Epithelial cell of proximal tubule (primary cell): ENCODE measurements at regions not wholly inside any gene's neighbourhood (a gene's known extent, or its start where the extent isn't known, plus 50 kb on each side); places are given as distances from the start of the nearest gene placed in this dataset.

Experiments
- DNase-seq: peaks from one replicate; pipeline ENCODE4 v3.0.0-alpha.2; 2011; ENCODE audit warnings: low read depth
- H3K4me3 ChIP-seq: 2 replicates; pipeline ENCODE4 v1.5.1; 2011; ENCODE audit warnings: low read depth, mild to moderate bottlenecking, low read length
- TF ChIP-seq, protein P1 (sequence below): conservative IDR thresholded peaks from 2 replicates; pipeline ENCODE4 v1.5.1; 2012; ENCODE audit warnings: low read depth, mild to moderate bottlenecking, low read length

GRCh38 chr9:80948066-80948465 is 741.3 kb downstream of the TLE1 start:
- TF ChIP-seq, protein P1, sequence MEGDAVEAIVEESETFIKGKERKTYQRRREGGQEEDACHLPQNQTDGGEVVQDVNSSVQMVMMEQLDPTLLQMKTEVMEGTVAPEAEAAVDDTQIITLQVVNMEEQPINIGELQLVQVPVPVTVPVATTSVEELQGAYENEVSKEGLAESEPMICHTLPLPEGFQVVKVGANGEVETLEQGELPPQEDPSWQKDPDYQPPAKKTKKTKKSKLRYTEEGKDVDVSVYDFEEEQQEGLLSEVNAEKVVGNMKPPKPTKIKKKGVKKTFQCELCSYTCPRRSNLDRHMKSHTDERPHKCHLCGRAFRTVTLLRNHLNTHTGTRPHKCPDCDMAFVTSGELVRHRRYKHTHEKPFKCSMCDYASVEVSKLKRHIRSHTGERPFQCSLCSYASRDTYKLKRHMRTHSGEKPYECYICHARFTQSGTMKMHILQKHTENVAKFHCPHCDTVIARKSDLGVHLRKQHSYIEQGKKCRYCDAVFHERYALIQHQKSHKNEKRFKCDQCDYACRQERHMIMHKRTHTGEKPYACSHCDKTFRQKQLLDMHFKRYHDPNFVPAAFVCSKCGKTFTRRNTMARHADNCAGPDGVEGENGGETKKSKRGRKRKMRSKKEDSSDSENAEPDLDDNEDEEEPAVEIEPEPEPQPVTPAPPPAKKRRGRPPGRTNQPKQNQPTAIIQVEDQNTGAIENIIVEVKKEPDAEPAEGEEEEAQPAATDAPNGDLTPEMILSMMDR, result no peak
- no peak overlapping the region for H3K4me3 ChIP-seq
- DNase-seq, result no peak

DNA sequence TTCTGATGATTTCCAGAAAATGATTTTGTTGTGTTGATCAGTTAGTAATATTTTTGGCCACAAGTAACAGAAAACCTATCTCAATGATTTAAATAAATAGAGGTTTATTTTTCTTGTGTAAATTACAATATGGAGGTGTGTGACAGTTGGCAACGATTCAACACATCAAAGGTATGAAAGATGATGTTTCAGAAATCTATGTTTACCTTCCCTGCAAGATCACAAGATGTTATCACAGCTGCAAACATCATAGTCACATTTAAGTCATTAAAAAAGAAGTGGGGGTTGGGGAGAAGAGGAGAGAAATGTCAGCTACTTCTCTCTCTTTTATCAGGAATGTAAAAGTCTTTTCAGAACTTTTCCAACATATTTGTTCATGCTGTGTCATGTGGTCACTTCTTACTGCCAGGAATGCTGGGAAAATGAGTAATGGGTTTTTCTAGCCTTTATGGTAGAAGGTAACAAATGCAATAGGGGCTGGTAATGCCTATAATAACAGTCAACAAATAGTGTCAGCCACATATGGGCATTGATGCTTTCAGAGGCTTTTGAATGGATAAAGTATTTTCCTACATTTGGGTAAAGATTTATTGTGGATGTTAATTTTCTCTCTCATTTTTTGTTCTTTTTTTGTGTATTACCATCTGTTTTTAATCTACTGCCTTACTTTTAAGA is 742.7 kb downstream of the TLE1 start:
- DNase-seq, result no peak
- TF ChIP-seq, protein P1, result no peak
- H3K4me3 ChIP-seq, result no peak overlapping the region

DNA sequence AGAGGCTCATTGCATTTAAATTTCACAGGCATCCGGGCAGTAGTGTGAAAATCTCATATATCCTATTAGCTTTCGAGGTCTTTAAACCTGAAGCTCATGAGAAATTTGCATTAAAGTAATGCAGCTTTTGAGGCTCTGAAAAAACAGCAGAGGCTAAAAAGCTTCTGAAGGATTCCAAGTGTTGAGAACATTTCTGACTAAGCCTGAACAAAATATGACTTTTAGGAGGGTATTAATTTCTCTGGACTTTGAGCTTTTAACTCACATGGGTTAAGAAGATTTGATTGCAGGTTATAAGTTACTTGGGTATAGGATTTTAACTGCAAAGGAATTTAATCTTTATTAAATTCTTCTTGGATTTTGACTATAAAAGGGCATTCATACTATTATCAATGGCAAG is 743.9 kb downstream of the TLE1 start:
- DNase-seq, result no peak
- TF ChIP-seq, protein P1, result no peak
- H3K4me3 ChIP-seq, result no peak overlapping the region

DNA sequence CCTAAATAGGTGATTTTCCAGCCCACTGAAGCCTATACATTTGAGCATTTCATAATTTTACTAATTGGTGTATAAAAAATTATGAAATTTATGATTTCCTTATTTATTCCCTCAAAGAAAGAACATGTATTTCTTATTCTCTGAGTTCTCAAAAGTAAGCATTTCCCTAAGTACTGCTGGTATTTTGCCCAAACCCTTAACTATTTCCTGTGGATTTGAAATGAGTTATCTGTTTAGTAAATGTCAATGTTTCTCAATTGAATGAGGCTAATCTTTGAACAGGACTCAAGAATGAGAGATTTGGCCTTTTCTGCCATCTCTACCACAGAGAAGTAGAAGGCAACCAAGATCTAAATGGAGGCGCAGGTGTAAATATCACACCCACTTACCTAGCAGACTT is 751.7 kb downstream of the TLE1 start:
- H3K4me3 ChIP-seq, result no peak overlapping the region
- no peak for DNase-seq
- TF ChIP-seq, protein P1, result no peak

GRCh38 chr9:80934095-80934494 is 755.3 kb downstream of the TLE1 start:
- TF ChIP-seq, protein P1, result no peak
- DNase-seq, result no peak
- H3K4me3 ChIP-seq, result no peak overlapping the region

DNA sequence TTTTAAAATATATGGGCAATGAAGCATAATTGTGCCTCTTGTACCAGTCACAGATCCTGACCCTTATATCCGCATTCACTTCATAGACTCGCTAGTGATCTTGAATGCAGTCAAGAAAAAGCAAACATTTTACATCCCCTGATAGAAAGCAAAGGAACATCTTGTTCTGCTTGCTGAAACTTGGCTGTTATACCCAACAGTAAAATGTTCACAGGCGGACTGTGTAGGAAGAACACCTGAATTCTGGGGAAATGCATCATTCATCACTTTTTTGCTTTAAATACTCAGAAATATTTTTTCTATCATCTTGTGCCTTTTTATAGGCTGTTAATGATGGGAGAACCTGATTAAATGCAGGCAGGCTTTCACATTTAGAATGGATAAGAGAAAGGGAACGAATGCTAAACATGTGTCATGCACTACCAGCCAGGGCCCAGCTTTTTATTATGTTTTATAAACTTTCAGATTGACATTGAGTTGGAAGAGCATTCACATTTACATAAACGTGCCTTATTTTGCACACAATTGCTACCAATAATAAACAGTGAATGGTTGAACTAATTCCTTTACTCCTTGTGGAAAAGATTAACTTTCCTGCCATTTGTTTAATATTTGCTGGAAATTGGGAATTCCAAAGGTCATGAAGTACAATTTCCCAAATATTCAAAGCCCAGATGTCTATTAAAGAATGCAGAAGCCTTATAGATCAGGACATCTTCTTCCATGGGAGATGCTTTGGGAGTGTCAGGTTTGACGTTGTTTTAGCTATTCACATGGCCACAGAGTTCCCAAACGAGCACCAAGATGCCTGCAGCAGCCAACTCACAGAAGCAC is 756.2 kb downstream of the TLE1 start:
- no peak overlapping the region for H3K4me3 ChIP-seq
- DNase-seq, result no peak
- TF ChIP-seq, protein P1, result no peak
